ENCODE measurements at regions not wholly inside any gene's neighbourhood (a gene's known extent, or its start where the extent isn't known, plus 50 kb on each side); places are given as distances from the start of the nearest gene placed in this dataset.
A peak's percentile ranks its signal among the peaks of the same experiment; 100 is the strongest.

DNA sequence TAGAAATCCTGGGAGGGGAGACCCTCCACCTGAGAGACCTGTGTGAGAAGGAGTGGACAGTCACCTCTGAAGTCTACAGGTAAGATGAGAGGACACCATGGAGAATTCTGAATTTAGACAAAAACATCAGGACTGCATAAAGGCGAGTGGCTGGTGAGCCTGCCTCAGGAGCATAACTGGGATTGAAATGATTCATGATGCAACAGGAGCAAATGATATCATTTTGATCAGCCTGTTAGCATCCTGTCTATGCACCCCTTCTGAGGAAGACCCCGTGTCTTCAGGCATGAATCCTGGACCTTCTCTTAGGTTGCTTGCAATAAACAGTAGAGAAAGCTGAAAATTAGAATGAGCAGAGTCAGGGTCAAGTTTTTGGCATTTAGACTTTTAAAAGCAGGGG, 245.8 kb downstream of the ETAA1 start:
- WGBS, 2 donors: 80 to 83% methylated on average over 2 of the region's 2 CpGs
- H3K27me3 ChIP-seq (ENCODE audit: control insufficient read depth in 1 of 2, insufficient read depth in 2 of 2, low read length in 2 of 2): no peaks in the 10 kb centered on the region
- no peaks in the 10 kb centered on the region for H3K4me1 ChIP-seq (ENCODE audit: control insufficient read depth in 2 of 2, insufficient read depth in 2 of 2, low read length in 1 of 2)
- H3K4me3 ChIP-seq (ENCODE audit: low read depth in 1 of 2, low read length in 2 of 2): no peak overlapping the region
- peaks cover 2 to 6% of the 10 kb centered on the region in 2 donors for H3K9me3 ChIP-seq (ENCODE audit: control insufficient read depth in 2 of 2, insufficient read depth in 1 of 2, low read depth in 1 of 2, low read length in 1 of 2)
- no peak overlapping the region for H3K27ac ChIP-seq (ENCODE audit: low read depth in 2 of 2, low read length in 1 of 2)
- H3K36me3 ChIP-seq (ENCODE audit: control insufficient read depth in 2 of 2, insufficient read depth in 2 of 2, low read length in 1 of 2): no peaks in the 10 kb centered on the region

DNA sequence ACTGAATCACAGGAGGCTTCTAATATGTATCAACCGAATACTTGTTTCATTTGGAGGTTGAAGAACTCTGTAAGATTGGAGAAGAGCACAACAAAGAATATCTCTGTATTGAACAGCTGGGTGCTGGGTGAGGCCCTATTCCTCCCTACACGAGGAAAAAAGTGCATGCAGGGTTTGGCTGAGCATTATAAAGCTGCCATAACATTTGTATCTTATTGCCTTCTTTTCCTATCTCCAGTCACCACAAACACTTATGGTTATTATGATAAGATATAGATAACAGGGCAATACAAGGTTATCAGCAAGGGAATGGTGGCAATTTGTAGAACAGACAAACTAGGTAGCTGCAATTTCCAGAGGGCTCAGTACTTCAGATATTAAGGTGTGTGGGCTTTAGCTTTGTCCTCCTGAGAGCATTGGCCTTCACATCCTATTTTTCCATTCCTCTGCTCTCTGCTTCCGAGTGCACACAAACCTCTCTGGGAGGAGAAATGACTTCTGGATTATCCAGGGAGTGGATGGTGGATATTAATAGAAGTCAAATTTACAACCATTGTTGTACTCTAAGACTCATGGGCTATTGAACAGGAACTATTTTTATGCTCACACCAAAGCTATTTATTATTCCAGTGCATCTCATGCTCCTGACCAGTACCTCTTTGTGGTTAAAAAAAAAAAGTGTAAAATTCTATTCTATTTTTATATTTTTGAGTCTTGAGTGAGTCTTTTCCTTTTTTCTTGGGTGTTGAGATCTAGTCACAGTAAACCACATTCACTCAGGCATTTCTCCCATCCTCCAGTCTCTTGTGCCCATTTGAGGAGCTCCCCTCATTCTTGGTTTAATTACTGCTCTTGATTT, 248.4 kb downstream of the ETAA1 start:
- Histone ChIP-seq H3K27me3 (ENCODE audit: control insufficient read depth in 1 of 2, insufficient read depth in 2 of 2, low read length in 2 of 2) (no peaks in the 10 kb centered on the region), H3K4me1 (ENCODE audit: control insufficient read depth in 2 of 2, insufficient read depth in 2 of 2, low read length in 1 of 2) (peaks cover 0 to 4% of the 10 kb centered on the region in 2 donors), H3K27ac (ENCODE audit: low read depth in 2 of 2, low read length in 1 of 2) (no peak overlapping the region), H3K36me3 (ENCODE audit: control insufficient read depth in 2 of 2, insufficient read depth in 2 of 2, low read length in 1 of 2) (no peaks in the 10 kb centered on the region), H3K4me3 (ENCODE audit: low read depth in 1 of 2, low read length in 2 of 2) (no peak overlapping the region), H3K9me3 (ENCODE audit: control insufficient read depth in 2 of 2, insufficient read depth in 1 of 2, low read depth in 1 of 2, low read length in 1 of 2) (peaks cover 2 to 6% of the 10 kb centered on the region in 2 donors)
- WGBS, 2 donors: 62% methylated on average over 3 of the region's 3 CpGs

DNA sequence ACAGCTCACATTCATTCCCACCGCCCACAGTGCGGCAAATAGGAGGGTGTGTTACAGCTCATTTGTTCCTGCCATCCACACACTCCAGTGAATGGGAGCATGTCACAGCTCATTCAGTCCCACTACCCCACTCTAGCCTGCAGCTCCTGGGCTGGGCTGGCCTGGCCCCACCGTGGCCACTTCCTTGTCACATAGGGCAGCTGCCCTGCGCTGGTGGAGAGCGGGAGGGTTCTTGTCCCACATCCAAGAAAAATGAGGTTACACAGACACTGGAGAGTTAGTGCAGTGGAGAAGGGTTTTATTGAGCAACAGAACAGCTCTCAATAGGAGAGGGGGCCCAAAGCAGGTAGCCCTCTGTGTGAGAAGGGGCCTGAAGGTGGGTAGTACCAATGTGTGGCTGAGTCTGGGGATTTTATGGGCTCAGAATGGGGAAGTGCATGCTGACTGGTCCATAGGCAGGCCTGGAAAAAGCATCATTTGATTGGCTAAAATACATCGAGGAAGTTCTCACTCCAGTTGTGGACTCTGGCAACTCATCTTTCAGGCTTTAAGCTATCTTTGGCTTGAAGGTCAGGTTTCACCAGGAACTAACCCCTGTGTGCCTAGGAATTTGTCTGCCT, 249.7 kb downstream of the ETAA1 start:
- Histone ChIP-seq H3K27ac (ENCODE audit: low read depth in 2 of 2, low read length in 1 of 2) (no peak overlapping the region), H3K9me3 (ENCODE audit: control insufficient read depth in 2 of 2, insufficient read depth in 1 of 2, low read depth in 1 of 2, low read length in 1 of 2) (peaks cover 2 to 6% of the 10 kb centered on the region in 2 donors), H3K4me1 (ENCODE audit: control insufficient read depth in 2 of 2, insufficient read depth in 2 of 2, low read length in 1 of 2) (peaks cover 0 to 4% of the 10 kb centered on the region in 2 donors), H3K4me3 (ENCODE audit: low read depth in 1 of 2, low read length in 2 of 2) (no peak overlapping the region), H3K36me3 (ENCODE audit: control insufficient read depth in 2 of 2, insufficient read depth in 2 of 2, low read length in 1 of 2) (no peaks in the 10 kb centered on the region), H3K27me3 (ENCODE audit: control insufficient read depth in 1 of 2, insufficient read depth in 2 of 2, low read length in 2 of 2) (no peaks in the 10 kb centered on the region)
- WGBS, 2 donors: 87 to 93% methylated on average over 6 of the region's 6 CpGs

- Histone ChIP-seq H3K9me3 (ENCODE audit: control insufficient read depth in 2 of 2, insufficient read depth in 1 of 2, low read depth in 1 of 2, low read length in 1 of 2) (peaks cover 2 to 6% of the 10 kb centered on the region in 2 donors), H3K4me3 (ENCODE audit: low read depth in 1 of 2, low read length in 2 of 2) (no peak overlapping the region), H3K27me3 (ENCODE audit: control insufficient read depth in 1 of 2, insufficient read depth in 2 of 2, low read length in 2 of 2) (no peaks in the 10 kb centered on the region), H3K36me3 (ENCODE audit: control insufficient read depth in 2 of 2, insufficient read depth in 2 of 2, low read length in 1 of 2) (no peaks in the 10 kb centered on the region), H3K4me1 (ENCODE audit: control insufficient read depth in 2 of 2, insufficient read depth in 2 of 2, low read length in 1 of 2) (peaks cover 0 to 4% of the 10 kb centered on the region in 2 donors), H3K27ac (ENCODE audit: low read depth in 2 of 2, low read length in 1 of 2) (peak overlapping the region; percentile 40 to 61)
- WGBS, 2 donors: 58 to 71% methylated on average over 9 of the region's 9 CpGs
Measured at GRCh38 chr2:67649331-67650261, 252.5 kb downstream of the ETAA1 start.

DNA sequence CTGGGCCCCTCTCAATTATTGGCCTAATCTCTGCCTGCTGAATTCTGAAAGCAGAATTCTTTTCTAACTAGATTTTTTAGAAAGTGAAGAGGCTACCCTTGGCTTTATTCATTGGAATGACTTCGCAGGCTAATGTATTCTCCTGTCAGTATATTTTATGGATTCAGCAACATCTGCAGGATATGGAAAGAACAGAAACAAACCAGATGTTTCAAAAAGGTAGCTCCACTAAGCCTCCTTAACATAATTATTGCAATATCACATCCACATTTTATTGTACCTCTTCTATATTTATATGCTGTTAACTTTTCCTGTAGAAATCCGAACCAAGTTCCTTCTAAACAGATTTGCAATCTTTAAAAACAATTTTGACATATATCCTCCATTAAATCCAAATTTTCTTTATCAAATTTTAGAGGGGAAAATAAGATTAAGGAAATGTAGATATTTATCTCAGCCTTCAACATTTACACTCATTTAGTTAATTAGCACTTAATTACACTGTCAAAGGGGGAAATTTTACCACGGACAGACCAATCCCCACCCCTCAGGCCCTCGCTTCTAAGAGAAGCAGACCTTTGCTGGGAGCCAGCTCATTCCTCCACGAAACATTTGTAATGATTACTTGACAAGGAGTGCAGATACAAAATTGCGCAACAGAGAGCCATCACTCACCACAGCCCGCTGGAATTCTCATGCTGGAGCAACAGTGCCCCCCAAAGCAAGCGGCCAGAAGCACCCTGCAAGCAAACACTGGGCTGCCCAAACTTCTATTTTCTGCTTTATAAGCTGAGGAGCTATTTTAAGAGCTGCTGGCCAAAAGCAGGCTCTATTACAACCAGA, 253.4 kb downstream of the ETAA1 start:
- Histone ChIP-seq H3K4me3 (ENCODE audit: low read depth in 1 of 2, low read length in 2 of 2) (no peak overlapping the region), H3K4me1 (ENCODE audit: control insufficient read depth in 2 of 2, insufficient read depth in 2 of 2, low read length in 1 of 2) (peaks cover 0 to 4% of the 10 kb centered on the region in 2 donors), H3K9me3 (ENCODE audit: control insufficient read depth in 2 of 2, insufficient read depth in 1 of 2, low read depth in 1 of 2, low read length in 1 of 2) (peaks cover 2 to 6% of the 10 kb centered on the region in 2 donors), H3K36me3 (ENCODE audit: control insufficient read depth in 2 of 2, insufficient read depth in 2 of 2, low read length in 1 of 2) (no peaks in the 10 kb centered on the region), H3K27ac (ENCODE audit: low read depth in 2 of 2, low read length in 1 of 2) (peak overlapping the region; percentile 10 to 52), H3K27me3 (ENCODE audit: control insufficient read depth in 1 of 2, insufficient read depth in 2 of 2, low read length in 2 of 2) (no peaks in the 10 kb centered on the region)
- WGBS, 2 donors: 19 to 21% methylated on average over 8 of the region's 8 CpGs

GRCh38 chr2:67651565-67651964, 254.4 kb downstream of the ETAA1 start:
- Histone ChIP-seq H3K4me3 (ENCODE audit: low read depth in 1 of 2, low read length in 2 of 2) (no peak overlapping the region), H3K9me3 (ENCODE audit: control insufficient read depth in 2 of 2, insufficient read depth in 1 of 2, low read depth in 1 of 2, low read length in 1 of 2) (peaks cover 2 to 4% of the 10 kb centered on the region in 2 donors), H3K27ac (ENCODE audit: low read depth in 2 of 2, low read length in 1 of 2) (no peak overlapping the region), H3K27me3 (ENCODE audit: control insufficient read depth in 1 of 2, insufficient read depth in 2 of 2, low read length in 2 of 2) (no peaks in the 10 kb centered on the region), H3K4me1 (ENCODE audit: control insufficient read depth in 2 of 2, insufficient read depth in 2 of 2, low read length in 1 of 2) (peaks cover 0 to 4% of the 10 kb centered on the region in 2 donors), H3K36me3 (ENCODE audit: control insufficient read depth in 2 of 2, insufficient read depth in 2 of 2, low read length in 1 of 2) (no peaks in the 10 kb centered on the region)
- WGBS, 2 donors: 51 to 62% methylated on average over 3 of the region's 3 CpGs

- 67 to 69% methylated on average over 1 of the region's 1 CpG for WGBS, 2 donors
Measured at GRCh38 chr2:67652679-67653078, 255.5 kb downstream of the ETAA1 start.

DNA sequence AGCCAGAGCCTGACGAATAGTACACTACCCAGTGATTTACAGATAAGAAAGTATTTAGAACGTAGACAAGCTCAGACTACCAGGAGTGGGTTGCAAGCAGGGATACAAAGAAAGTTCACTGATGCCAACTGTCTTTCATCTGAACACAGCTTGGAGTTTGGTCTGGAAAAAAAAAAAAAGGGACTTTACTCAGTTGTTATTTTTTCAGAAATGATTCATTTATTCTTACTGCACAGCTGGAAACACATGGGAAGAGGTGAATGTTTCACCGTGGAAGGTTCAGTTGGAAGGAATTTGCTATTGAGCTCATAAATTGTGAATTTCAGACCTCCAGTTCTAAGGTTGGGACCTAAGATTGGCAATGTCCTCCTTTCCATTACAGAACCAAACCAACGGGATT, 259.7 kb downstream of the ETAA1 start:
- Histone ChIP-seq H3K4me1 (ENCODE audit: control insufficient read depth in 2 of 2, insufficient read depth in 2 of 2, low read length in 1 of 2) (no peaks in the 10 kb centered on the region), H3K27ac (ENCODE audit: low read depth in 2 of 2, low read length in 1 of 2) (no peak overlapping the region), H3K36me3 (ENCODE audit: control insufficient read depth in 2 of 2, insufficient read depth in 2 of 2, low read length in 1 of 2) (no peaks in the 10 kb centered on the region), H3K4me3 (ENCODE audit: low read depth in 1 of 2, low read length in 2 of 2) (no peak overlapping the region), H3K27me3 (ENCODE audit: control insufficient read depth in 1 of 2, insufficient read depth in 2 of 2, low read length in 2 of 2) (no peaks in the 10 kb centered on the region), H3K9me3 (ENCODE audit: control insufficient read depth in 2 of 2, insufficient read depth in 1 of 2, low read depth in 1 of 2, low read length in 1 of 2) (no peaks in the 10 kb centered on the region)
- 71 to 72% methylated on average over 4 of the region's 4 CpGs for WGBS, 2 donors

More at GRCh38 chr2:67652679-67653078, 255.5 kb downstream of the ETAA1 start:
- H3K4me3 ChIP-seq (ENCODE audit: low read depth in 1 of 2, low read length in 2 of 2): no peak overlapping the region
- no peaks in the 10 kb centered on the region for H3K27me3 ChIP-seq (ENCODE audit: control insufficient read depth in 1 of 2, insufficient read depth in 2 of 2, low read length in 2 of 2)
- no peaks in the 10 kb centered on the region for H3K9me3 ChIP-seq (ENCODE audit: control insufficient read depth in 2 of 2, insufficient read depth in 1 of 2, low read depth in 1 of 2, low read length in 1 of 2)
- H3K27ac ChIP-seq (ENCODE audit: low read depth in 2 of 2, low read length in 1 of 2): no peak overlapping the region
- H3K4me1 ChIP-seq (ENCODE audit: control insufficient read depth in 2 of 2, insufficient read depth in 2 of 2, low read length in 1 of 2): peaks cover 0 to 4% of the 10 kb centered on the region in 2 donors
- H3K36me3 ChIP-seq (ENCODE audit: control insufficient read depth in 2 of 2, insufficient read depth in 2 of 2, low read length in 1 of 2): no peaks in the 10 kb centered on the region

- Histone ChIP-seq H3K27ac (ENCODE audit: low read depth in 2 of 2, low read length in 1 of 2) (no peak overlapping the region), H3K9me3 (ENCODE audit: control insufficient read depth in 2 of 2, insufficient read depth in 1 of 2, low read depth in 1 of 2, low read length in 1 of 2) (no peaks in the 10 kb centered on the region), H3K27me3 (ENCODE audit: control insufficient read depth in 1 of 2, insufficient read depth in 2 of 2, low read length in 2 of 2) (no peaks in the 10 kb centered on the region), H3K36me3 (ENCODE audit: control insufficient read depth in 2 of 2, insufficient read depth in 2 of 2, low read length in 1 of 2) (no peaks in the 10 kb centered on the region), H3K4me3 (ENCODE audit: low read depth in 1 of 2, low read length in 2 of 2) (no peak overlapping the region), H3K4me1 (ENCODE audit: control insufficient read depth in 2 of 2, insufficient read depth in 2 of 2, low read length in 1 of 2) (no peaks in the 10 kb centered on the region)
Measured at GRCh38 chr2:67658820-67659219, 261.7 kb downstream of the ETAA1 start.

Measured in esophagus (tissue), 2 donors.